ENCODE measurements at regions not wholly inside any gene's neighbourhood (a gene's known extent, or its start where the extent isn't known, plus 50 kb on each side); places are given as distances from the start of the nearest gene placed in this dataset.
"Not testable (repeated sequence)": the region's sequence is repeated elsewhere in the genome, so short reads cannot be mapped to it uniquely, and the experiment has no call there.

DNA sequence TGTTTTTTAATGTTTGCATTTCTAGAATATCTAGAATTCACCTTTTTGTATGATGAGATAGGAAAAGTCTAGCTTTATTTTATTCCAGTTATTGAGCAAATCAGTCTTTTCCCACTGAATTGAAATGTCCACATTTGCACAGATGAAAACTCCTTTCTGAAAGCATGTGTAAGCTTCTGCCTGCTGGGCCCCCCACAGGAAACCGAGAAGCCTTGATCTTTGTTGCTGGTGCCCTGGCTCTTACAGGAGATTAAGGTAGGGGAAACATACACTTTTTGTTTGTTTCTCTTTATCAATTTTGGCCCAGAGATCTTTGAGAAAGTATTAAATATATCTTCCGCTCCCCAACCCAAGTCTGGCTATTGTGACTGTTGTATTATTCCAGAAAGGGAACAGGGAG is 87.2 kb upstream of the GNAZ start:
- Mint-ChIP-seq H3K27me3 (peaks cover 11% of the 10 kb centered on the region), H3K36me3 (ENCODE audit: low read depth) (no peaks in the 10 kb centered on the region), H3K4me1 (ENCODE audit: low read depth) (no peaks in the 10 kb centered on the region), H3K27ac (no peak overlapping the region), H3K4me3 (no peak overlapping the region), H3K9me3 (no peaks in the 10 kb centered on the region)
- intact Hi-C loops (cut with micrococcal nuclease), result no loop called here

DNA sequence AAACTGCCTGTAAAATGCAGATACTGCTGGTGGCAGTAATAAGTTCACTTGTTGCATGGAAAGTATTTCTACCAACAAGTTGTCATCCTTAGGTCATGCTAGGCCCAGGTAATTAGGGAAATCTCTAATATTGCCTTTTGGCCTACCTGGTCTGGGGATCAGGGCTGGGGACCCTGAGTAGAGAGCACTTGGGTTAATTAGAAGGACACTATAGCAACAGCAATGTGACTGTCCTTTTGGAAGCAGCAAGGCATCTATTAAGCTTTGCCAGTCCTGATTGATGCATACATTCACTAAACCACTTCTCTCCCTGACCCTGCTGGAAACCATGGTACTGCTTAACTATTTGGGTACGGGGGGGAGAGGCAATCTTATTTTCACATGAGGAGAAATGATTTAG is 86.5 kb upstream of the GNAZ start:
- intact Hi-C loops (cut with micrococcal nuclease), result no loop called here
- no peak overlapping the region for H3K4me3 Mint-ChIP-seq
- peaks cover 10% of the 10 kb centered on the region for H3K27me3 Mint-ChIP-seq
- H3K4me1 Mint-ChIP-seq (ENCODE audit: low read depth), result no peaks in the 10 kb centered on the region
- no peaks in the 10 kb centered on the region for H3K36me3 Mint-ChIP-seq (ENCODE audit: low read depth)
- no peaks in the 10 kb centered on the region for H3K9me3 Mint-ChIP-seq
- H3K27ac Mint-ChIP-seq, result no peak overlapping the region

DNA sequence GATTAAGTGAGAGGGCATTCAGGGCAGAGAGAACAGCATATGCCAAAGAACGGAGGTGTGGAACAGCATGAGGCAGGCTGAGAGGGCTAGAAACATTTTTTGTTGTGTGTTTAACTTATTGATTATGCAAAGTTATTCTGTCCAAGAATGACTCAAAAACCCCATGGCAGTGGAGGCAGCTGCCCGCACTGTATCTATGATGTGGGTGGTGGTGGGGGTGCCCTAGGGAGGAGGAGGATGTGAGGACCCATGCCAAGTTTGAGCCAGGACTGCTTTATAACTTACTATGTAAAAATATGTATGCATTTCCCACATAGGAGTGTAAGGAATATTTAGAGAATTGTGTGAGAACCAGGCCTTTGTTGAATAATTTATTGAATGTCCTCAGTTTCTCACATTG is 85.4 kb upstream of the GNAZ start:
- H3K36me3 Mint-ChIP-seq (ENCODE audit: low read depth), result no peaks in the 10 kb centered on the region
- no peaks in the 10 kb centered on the region for H3K4me1 Mint-ChIP-seq (ENCODE audit: low read depth)
- H3K9me3 Mint-ChIP-seq, result no peaks in the 10 kb centered on the region
- no peak overlapping the region for H3K27ac Mint-ChIP-seq
- intact Hi-C loops (cut with micrococcal nuclease), result no loop called here
- no peak overlapping the region for H3K4me3 Mint-ChIP-seq
- H3K27me3 Mint-ChIP-seq, result peaks cover 10% of the 10 kb centered on the region

- intact Hi-C loops (cut with micrococcal nuclease), result no loop called here
- H3K36me3 Mint-ChIP-seq (ENCODE audit: low read depth), result no peaks in the 10 kb centered on the region
- H3K4me3 Mint-ChIP-seq, result no peak overlapping the region
- H3K27ac Mint-ChIP-seq, result no peak overlapping the region
- no peaks in the 10 kb centered on the region for H3K9me3 Mint-ChIP-seq
- peaks cover 15% of the 10 kb centered on the region for H3K27me3 Mint-ChIP-seq
- no peaks in the 10 kb centered on the region for H3K4me1 Mint-ChIP-seq (ENCODE audit: low read depth)
These were observed 84.3 kb upstream of the GNAZ start for GRCh38 chr22:22986008-22986407.

GRCh38 chr22:22986640-22987039 is 83.7 kb upstream of the GNAZ start:
- intact Hi-C loops (cut with micrococcal nuclease), result no loop called here
- peaks cover 16% of the 10 kb centered on the region for H3K27me3 Mint-ChIP-seq
- no peak overlapping the region for H3K4me3 Mint-ChIP-seq
- H3K4me1 Mint-ChIP-seq (ENCODE audit: low read depth), result no peaks in the 10 kb centered on the region
- no peaks in the 10 kb centered on the region for H3K9me3 Mint-ChIP-seq
- H3K36me3 Mint-ChIP-seq (ENCODE audit: low read depth), result no peaks in the 10 kb centered on the region
- H3K27ac Mint-ChIP-seq, result no peak overlapping the region

GRCh38 chr22:22988150-22988549 is 82.2 kb upstream of the GNAZ start:
- peaks cover 16% of the 10 kb centered on the region for H3K27me3 Mint-ChIP-seq
- H3K4me3 Mint-ChIP-seq, result no peak overlapping the region
- H3K36me3 Mint-ChIP-seq (ENCODE audit: low read depth), result no peaks in the 10 kb centered on the region
- no peaks in the 10 kb centered on the region for H3K9me3 Mint-ChIP-seq
- intact Hi-C loops (cut with micrococcal nuclease), result no loop called here
- H3K4me1 Mint-ChIP-seq (ENCODE audit: low read depth), result no peaks in the 10 kb centered on the region
- H3K27ac Mint-ChIP-seq, result no peak overlapping the region

- Mint-ChIP-seq H3K27ac (no peak overlapping the region), H3K9me3 (no peaks in the 10 kb centered on the region), H3K27me3 (peaks cover 18% of the 10 kb centered on the region), H3K36me3 (ENCODE audit: low read depth) (no peaks in the 10 kb centered on the region), H3K4me3 (no peak overlapping the region), H3K4me1 (ENCODE audit: low read depth) (no peaks in the 10 kb centered on the region)
- intact Hi-C loops (cut with micrococcal nuclease), result no loop called here
These were observed 81.5 kb upstream of the GNAZ start for GRCh38 chr22:22988785-22989184.

DNA sequence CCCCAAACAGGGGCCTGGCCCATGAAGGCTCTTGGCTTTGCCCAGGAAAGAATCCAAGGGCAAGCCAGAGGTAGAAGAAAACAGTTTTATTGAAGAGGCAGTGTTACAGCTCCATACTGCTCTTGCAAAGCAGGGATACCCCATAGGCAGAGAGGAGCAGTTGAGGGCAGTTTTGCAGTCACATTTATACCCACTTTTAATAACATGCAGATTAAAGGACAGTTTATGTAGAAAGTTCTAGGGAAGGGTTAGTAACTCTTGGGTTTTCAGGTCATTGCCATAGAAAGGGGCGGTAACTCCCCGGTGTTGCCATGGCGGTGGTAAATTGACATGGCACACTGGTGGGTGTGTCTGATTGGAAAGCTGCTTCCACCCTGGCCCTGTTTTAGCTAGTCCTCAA is 80.5 kb upstream of the GNAZ start:
- intact Hi-C loops (cut with micrococcal nuclease), result no loop called here
- Mint-ChIP-seq H3K4me1 (ENCODE audit: low read depth) (no peaks in the 10 kb centered on the region), H3K27me3 (peaks cover 18% of the 10 kb centered on the region), H3K36me3 (ENCODE audit: low read depth) (no peaks in the 10 kb centered on the region), H3K27ac (no peak overlapping the region), H3K9me3 (no peaks in the 10 kb centered on the region), H3K4me3 (no peak overlapping the region)

DNA sequence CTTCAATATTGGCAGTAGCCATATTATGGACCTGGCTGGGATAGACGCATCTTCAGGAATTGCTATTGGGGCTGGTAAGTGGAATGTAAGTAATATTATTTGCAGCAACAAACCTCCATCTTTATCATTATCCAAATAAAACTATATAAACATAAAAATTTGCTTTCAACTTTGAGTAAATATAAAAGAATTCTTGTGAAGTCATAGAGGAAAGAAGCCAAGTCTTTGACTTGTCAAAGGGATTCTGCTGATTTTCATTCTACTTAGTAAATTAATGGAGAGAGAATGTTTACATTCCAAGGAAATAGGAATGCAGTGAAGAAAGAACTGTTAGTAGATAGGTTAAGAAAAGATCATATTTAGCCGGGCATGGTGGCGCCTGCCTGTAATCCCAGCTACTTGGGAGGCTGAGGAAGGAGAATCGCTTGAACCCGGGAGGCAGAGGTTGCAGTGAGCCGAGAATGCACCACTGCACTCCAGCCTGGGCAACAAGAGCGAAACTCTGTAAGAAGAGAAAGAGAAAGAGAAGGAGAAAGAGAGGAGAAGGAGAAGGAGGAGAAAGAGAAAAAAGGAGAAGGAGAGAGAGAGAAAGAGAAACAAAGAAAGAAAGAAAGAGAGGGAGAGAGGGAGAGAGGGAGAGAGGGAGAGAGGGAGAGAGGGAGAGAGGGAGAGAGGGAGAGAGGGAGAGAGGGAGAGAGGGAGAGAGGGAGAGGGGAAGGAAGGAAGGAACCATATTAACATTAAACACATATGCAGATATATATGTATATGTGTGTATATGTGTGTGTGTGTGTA is 79.4 kb upstream of the GNAZ start:
- H3K9me3 Mint-ChIP-seq; intact Hi-C loops (cut with micrococcal nuclease); H3K4me3 Mint-ChIP-seq; H3K36me3 Mint-ChIP-seq (ENCODE audit: low read depth); H3K27ac Mint-ChIP-seq; H3K4me1 Mint-ChIP-seq (ENCODE audit: low read depth): not testable (repeated sequence)
- peaks cover 18% of the 10 kb centered on the region for H3K27me3 Mint-ChIP-seq

DNA sequence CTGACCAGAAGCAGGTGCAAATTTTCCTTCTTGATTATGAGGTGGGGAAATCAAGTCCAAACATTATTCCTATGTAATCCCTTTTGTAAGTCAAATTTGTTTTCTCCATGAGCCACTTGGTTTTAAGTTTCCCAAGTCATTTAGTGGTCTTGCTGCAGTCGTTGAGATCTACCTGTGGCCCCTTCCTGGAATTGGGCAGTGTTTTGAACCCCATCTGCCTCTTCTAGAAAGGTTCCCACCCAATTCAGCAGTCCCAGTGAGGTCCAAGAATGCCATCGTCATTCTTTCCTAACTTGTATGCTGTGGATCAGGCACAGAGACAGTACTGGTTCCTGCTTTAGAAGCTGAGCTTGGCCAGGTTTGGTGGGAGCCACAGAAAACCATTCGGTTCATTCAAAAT is 77.8 kb upstream of the GNAZ start:
- Mint-ChIP-seq H3K36me3 (ENCODE audit: low read depth) (no peaks in the 10 kb centered on the region), H3K4me1 (ENCODE audit: low read depth) (no peaks in the 10 kb centered on the region), H3K9me3 (peaks cover 22% of the 10 kb centered on the region), H3K27me3 (peaks cover 20% of the 10 kb centered on the region), H3K27ac (no peak overlapping the region), H3K4me3 (no peak overlapping the region)
- intact Hi-C loops (cut with micrococcal nuclease), result no loop called here

GRCh38 chr22:22993184-22993583 is 77.1 kb upstream of the GNAZ start:
- intact Hi-C loops (cut with micrococcal nuclease), result no loop called here
- H3K9me3 Mint-ChIP-seq, result peaks cover 29% of the 10 kb centered on the region
- no peak overlapping the region for H3K4me3 Mint-ChIP-seq
- no peaks in the 10 kb centered on the region for H3K4me1 Mint-ChIP-seq (ENCODE audit: low read depth)
- H3K36me3 Mint-ChIP-seq (ENCODE audit: low read depth), result no peaks in the 10 kb centered on the region
- H3K27me3 Mint-ChIP-seq, result peaks cover 25% of the 10 kb centered on the region
- no peak overlapping the region for H3K27ac Mint-ChIP-seq

DNA sequence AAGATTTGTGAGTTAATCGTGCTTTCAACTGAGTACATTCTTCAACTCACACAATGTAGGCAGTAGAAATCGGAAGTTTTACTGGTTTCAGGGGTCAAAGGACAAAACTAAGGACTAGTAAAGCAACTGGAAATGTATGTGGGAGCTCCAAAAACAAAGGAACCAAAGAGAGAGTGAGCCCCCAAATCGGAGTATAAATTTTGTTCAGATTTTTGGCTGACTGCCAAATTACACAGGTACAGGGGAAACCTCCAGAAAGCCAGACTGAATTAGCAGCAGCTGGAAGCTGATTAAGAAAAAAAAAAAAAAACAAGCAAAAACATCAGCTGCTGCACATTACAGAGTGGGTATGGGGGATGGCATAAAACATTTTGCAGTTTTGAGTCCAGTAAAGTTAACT is 75.2 kb upstream of the GNAZ start:
- Mint-ChIP-seq H3K9me3 (peaks cover 48% of the 10 kb centered on the region), H3K27ac (no peak overlapping the region), H3K36me3 (ENCODE audit: low read depth) (no peaks in the 10 kb centered on the region), H3K27me3 (peaks cover 23% of the 10 kb centered on the region), H3K4me1 (ENCODE audit: low read depth) (peaks cover 9% of the 10 kb centered on the region), H3K4me3 (no peak overlapping the region)
- intact Hi-C loops (cut with micrococcal nuclease), result no loop called here

GRCh38 chr22:22996511-22997261 is 73.6 kb upstream of the GNAZ start:
- H3K4me3 Mint-ChIP-seq, result no peak overlapping the region
- no peak overlapping the region for H3K27ac Mint-ChIP-seq
- peaks cover 49% of the 10 kb centered on the region for H3K9me3 Mint-ChIP-seq
- H3K36me3 Mint-ChIP-seq (ENCODE audit: low read depth), result no peaks in the 10 kb centered on the region
- H3K27me3 Mint-ChIP-seq, result peaks cover 18% of the 10 kb centered on the region
- intact Hi-C loops (cut with micrococcal nuclease), result no loop called here
- H3K4me1 Mint-ChIP-seq (ENCODE audit: low read depth), result peaks cover 24% of the 10 kb centered on the region

DNA sequence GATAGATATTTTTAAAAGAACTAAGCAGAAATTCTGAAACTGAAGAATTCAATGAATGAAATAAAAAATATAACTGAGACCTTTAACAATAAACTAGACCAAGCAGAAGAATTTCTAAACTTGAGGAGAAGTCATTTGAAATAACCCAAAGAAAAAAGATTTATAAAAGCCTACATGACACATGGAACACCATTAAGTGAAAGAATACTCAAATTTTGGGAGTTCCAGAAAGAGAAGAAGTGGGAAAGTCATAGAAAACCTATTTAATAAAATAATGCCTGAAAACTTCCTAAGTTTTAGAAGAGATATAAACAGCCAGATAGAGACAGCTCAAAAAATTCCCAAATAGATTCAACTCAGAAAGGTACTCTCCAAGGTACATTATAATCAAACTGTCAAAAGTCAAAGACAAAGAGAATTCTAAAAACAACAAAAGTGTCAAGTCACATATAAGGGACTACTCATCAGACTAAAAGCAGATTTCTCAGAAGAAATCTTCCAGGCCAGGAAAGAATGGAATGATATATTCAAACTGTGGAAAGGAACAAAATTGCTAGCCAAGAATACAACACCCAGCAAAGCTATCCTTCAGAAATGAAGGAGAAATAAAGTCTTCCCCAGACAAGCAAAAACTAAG is 72.9 kb upstream of the GNAZ start:
- Mint-ChIP-seq H3K4me1 (ENCODE audit: low read depth) (peaks cover 31% of the 10 kb centered on the region), H3K9me3 (peaks cover 49% of the 10 kb centered on the region), H3K4me3 (no peak overlapping the region), H3K27ac (no peak overlapping the region), H3K36me3 (ENCODE audit: low read depth) (no peaks in the 10 kb centered on the region), H3K27me3 (peaks cover 18% of the 10 kb centered on the region)
- intact Hi-C loops (cut with micrococcal nuclease), result no loop called here
